Neural cell (in vitro differentiated cells): ENCODE measurements at regions not wholly inside any gene's neighbourhood (a gene's known extent, or its start where the extent isn't known, plus 50 kb on each side); places are given as distances from the start of the nearest gene placed in this dataset.

Experiments used
- H2AFZ ChIP-seq: fragments of 200-600, 300-800 bp; sonication (generic), shearing (Covaris generic); 2 replicates; pipeline ENCODE4 v1.6.0; 2014; ENCODE audit warnings: low read depth, mild to moderate bottlenecking, antibody characterized with exemption, low read length, moderate library complexity
- H3F3A ChIP-seq: fragments of 200-600 bp; shearing (Covaris generic); 2 replicates; pipeline ENCODE4 v1.6.1; 2016; ENCODE audit warnings: mild to moderate bottlenecking, moderate library complexity, mixed read lengths, antibody characterized with exemption, low read length; ENCODE audit not compliant: insufficient read depth, poor library complexity, severe bottlenecking
- H3K27ac ChIP-seq: fragments of 200-600, 300-800 bp; sonication (generic), shearing (Covaris generic); 2 replicates; pipeline ENCODE4 v1.5.1; 2014; ENCODE audit warnings: mild to moderate bottlenecking, low read length, moderate library complexity
- H3K27me3 ChIP-seq: fragments of 300-800, 200-600 bp; sonication (generic), shearing (Covaris generic); 2 replicates; pipeline ENCODE4 v1.6.0; 2014; ENCODE audit warnings: mild to moderate bottlenecking, low read depth, low read length, moderate library complexity; ENCODE audit not compliant: insufficient read depth
- H3K36me3 ChIP-seq: fragments of 300-800, 200-600 bp; sonication (generic), shearing (Covaris generic); 2 replicates; pipeline ENCODE4 v1.5.1; 2014; ENCODE audit warnings: mild to moderate bottlenecking, antibody characterized with exemption, low read length, moderate library complexity; ENCODE audit not compliant: insufficient read depth
- H3K4me2 ChIP-seq: fragments of 300-800, 200-600 bp; sonication (generic), shearing (Covaris generic); 2 replicates; pipeline ENCODE4 v1.6.0; 2014; ENCODE audit warnings: mild to moderate bottlenecking, low read length
- H3K4me3 ChIP-seq: fragments of 300-800, 200-600 bp; sonication (generic), shearing (Covaris generic); 2 replicates; pipeline ENCODE4 v1.5.1; 2014; ENCODE audit warnings: mild to moderate bottlenecking, low read length, moderate library complexity
- H3K79me2 ChIP-seq: fragments of 200-600 bp; shearing (Covaris generic); replicated peaks from 2 replicates; pipeline ENCODE4 v1.6.0; 2014; ENCODE audit warnings: mild to moderate bottlenecking, low read length, moderate library complexity; ENCODE audit not compliant: insufficient read depth
- H3K9ac ChIP-seq: fragments of 300-800, 200-600 bp; sonication (generic), shearing (Covaris generic); 2 replicates; pipeline ENCODE4 v1.6.1; 2016; ENCODE audit warnings: mild to moderate bottlenecking, low read length, mixed read lengths
- H3K9me2 ChIP-seq: fragments of 200-600 bp; shearing (Covaris generic); 2 replicates; pipeline ENCODE4 v1.6.1; 2016; ENCODE audit warnings: mild to moderate bottlenecking, low read length, mixed read lengths; ENCODE audit not compliant: insufficient read depth
- H3K9me3 ChIP-seq: fragments of 200-600, 300-800 bp; sonication (generic), shearing (Covaris generic); 2 replicates; pipeline ENCODE4 v1.6.1; 2016; ENCODE audit warnings: mild to moderate bottlenecking, mixed run types, low read length, moderate library complexity, mixed read lengths
- H4K20me1 ChIP-seq: fragments of 200-600 bp; shearing (Covaris generic); 2 replicates; pipeline ENCODE4 v1.6.1; 2016; ENCODE audit warnings: mild to moderate bottlenecking, mixed run types; ENCODE audit not compliant: insufficient read depth
- EP300 ChIP-seq: fragments of 450-650 bp; conservative IDR thresholded peaks from 2 replicates; pipeline ENCODE4 v1.6.1; 2014; ENCODE audit warnings: antibody characterized with exemption, mild to moderate bottlenecking, moderate library complexity; ENCODE audit not compliant: poor library complexity, severe bottlenecking
- EZH2 ChIP-seq: fragments of 200-600, 300-800 bp; shearing (Covaris generic), sonication (generic); IDR thresholded peaks from 2 replicates; pipeline ENCODE4 v1.6.1; 2014; ENCODE audit warnings: antibody characterized with exemption, low read length, borderline replicate concordance, mild to moderate bottlenecking; ENCODE audit not compliant: insufficient read depth, poor library complexity, severe bottlenecking
- MXI1 ChIP-seq: fragments of 450-650 bp; conservative IDR thresholded peaks from 2 replicates; pipeline ENCODE4 v1.6.1; 2014; ENCODE audit warnings: antibody characterized with exemption, mild to moderate bottlenecking; ENCODE audit not compliant: poor library complexity, severe bottlenecking
- POLR2AphosphoS5 ChIP-seq: IDR thresholded peaks from 2 replicates; pipeline ENCODE4 v1.6.1; 2012
- RAD21 ChIP-seq: fragments of 450-650 bp; conservative IDR thresholded peaks from 2 replicates; pipeline ENCODE4 v1.6.1; 2014; ENCODE audit warnings: antibody characterized with exemption, mild to moderate bottlenecking, moderate library complexity
- SMC3 ChIP-seq: fragments of 450-650 bp; conservative IDR thresholded peaks from 2 replicates; pipeline ENCODE4 v1.6.1; 2014; ENCODE audit warnings: antibody characterized with exemption, mild to moderate bottlenecking, moderate library complexity; ENCODE audit not compliant: poor library complexity
- TAF1 ChIP-seq: IDR thresholded peaks from 2 replicates; pipeline ENCODE4 v1.6.1; 2012; ENCODE audit warnings: low read depth
- TF ChIP-seq, protein P1 (sequence below): IDR thresholded peaks from 2 replicates; pipeline ENCODE4 v1.6.1; 2012; ENCODE audit warnings: borderline replicate concordance
- TF ChIP-seq, protein P2 (sequence below): fragments of 450-650 bp; IDR thresholded peaks from 2 replicates; pipeline ENCODE4 v1.5.1; 2014; ENCODE audit warnings: antibody characterized with exemption, mild to moderate bottlenecking, moderate library complexity; ENCODE audit not compliant: poor library complexity, severe bottlenecking

GRCh38 chr14:42023452-42023851 lies 416.8 kb downstream of the LRFN5 start:
- no peaks in the 10 kb centered on the region for H3K79me2 ChIP-seq
- H3K4me3 ChIP-seq, result no peak overlapping the region
- no peaks in the 10 kb centered on the region for H3K9me3 ChIP-seq
- no peak for TF ChIP-seq RAD21
- TF ChIP-seq MXI1, result no peak
- TF ChIP-seq, protein P1, sequence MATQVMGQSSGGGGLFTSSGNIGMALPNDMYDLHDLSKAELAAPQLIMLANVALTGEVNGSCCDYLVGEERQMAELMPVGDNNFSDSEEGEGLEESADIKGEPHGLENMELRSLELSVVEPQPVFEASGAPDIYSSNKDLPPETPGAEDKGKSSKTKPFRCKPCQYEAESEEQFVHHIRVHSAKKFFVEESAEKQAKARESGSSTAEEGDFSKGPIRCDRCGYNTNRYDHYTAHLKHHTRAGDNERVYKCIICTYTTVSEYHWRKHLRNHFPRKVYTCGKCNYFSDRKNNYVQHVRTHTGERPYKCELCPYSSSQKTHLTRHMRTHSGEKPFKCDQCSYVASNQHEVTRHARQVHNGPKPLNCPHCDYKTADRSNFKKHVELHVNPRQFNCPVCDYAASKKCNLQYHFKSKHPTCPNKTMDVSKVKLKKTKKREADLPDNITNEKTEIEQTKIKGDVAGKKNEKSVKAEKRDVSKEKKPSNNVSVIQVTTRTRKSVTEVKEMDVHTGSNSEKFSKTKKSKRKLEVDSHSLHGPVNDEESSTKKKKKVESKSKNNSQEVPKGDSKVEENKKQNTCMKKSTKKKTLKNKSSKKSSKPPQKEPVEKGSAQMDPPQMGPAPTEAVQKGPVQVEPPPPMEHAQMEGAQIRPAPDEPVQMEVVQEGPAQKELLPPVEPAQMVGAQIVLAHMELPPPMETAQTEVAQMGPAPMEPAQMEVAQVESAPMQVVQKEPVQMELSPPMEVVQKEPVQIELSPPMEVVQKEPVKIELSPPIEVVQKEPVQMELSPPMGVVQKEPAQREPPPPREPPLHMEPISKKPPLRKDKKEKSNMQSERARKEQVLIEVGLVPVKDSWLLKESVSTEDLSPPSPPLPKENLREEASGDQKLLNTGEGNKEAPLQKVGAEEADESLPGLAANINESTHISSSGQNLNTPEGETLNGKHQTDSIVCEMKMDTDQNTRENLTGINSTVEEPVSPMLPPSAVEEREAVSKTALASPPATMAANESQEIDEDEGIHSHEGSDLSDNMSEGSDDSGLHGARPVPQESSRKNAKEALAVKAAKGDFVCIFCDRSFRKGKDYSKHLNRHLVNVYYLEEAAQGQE, result no peak
- no peaks in the 10 kb centered on the region for H3K9me2 ChIP-seq
- H3K27me3 ChIP-seq, result no peaks in the 10 kb centered on the region
- H4K20me1 ChIP-seq, result no peaks in the 10 kb centered on the region
- no peak overlapping the region for H3K4me2 ChIP-seq
- H3F3A ChIP-seq, result peaks cover 4% of the 10 kb centered on the region
- no peak overlapping the region for H3K9ac ChIP-seq
- no peak overlapping the region for H2AFZ ChIP-seq
- no peaks in the 10 kb centered on the region for H3K36me3 ChIP-seq
- H3K27ac ChIP-seq, result no peak overlapping the region

DNA sequence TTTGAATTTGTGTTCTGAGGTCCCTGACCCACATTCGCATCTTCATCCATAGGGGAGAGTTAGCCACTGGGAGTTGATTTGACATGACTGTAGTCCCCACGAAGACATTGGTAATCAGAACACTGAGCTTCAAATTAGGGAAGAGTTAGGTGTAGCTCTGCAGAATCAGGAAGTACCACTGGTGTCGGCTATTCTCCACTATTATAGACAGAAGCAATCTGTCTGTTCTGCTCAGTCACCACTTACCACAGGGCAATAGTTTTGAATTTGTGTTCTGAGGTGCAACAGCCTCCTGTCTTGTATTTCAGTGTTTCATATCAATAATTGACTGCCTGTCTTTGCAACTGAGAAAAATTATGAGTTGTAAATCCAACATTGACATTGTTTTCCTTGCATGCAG lies 407.6 kb downstream of the LRFN5 start:
- Histone ChIP-seq H3K4me3 (no peak overlapping the region), H3K4me2 (no peak overlapping the region), H4K20me1 (no peaks in the 10 kb centered on the region), H2AFZ (no peak overlapping the region), H3K36me3 (no peaks in the 10 kb centered on the region), H3K9ac (no peak overlapping the region), H3K27me3 (no peaks in the 10 kb centered on the region), H3K79me2 (no peaks in the 10 kb centered on the region), H3F3A (no peaks in the 10 kb centered on the region), H3K9me3 (no peaks in the 10 kb centered on the region), H3K9me2 (no peaks in the 10 kb centered on the region), H3K27ac (no peak overlapping the region)
- TF ChIP-seq, protein P1, result no peak
- TF ChIP-seq TAF1, result no peak
- TF ChIP-seq, protein P2, sequence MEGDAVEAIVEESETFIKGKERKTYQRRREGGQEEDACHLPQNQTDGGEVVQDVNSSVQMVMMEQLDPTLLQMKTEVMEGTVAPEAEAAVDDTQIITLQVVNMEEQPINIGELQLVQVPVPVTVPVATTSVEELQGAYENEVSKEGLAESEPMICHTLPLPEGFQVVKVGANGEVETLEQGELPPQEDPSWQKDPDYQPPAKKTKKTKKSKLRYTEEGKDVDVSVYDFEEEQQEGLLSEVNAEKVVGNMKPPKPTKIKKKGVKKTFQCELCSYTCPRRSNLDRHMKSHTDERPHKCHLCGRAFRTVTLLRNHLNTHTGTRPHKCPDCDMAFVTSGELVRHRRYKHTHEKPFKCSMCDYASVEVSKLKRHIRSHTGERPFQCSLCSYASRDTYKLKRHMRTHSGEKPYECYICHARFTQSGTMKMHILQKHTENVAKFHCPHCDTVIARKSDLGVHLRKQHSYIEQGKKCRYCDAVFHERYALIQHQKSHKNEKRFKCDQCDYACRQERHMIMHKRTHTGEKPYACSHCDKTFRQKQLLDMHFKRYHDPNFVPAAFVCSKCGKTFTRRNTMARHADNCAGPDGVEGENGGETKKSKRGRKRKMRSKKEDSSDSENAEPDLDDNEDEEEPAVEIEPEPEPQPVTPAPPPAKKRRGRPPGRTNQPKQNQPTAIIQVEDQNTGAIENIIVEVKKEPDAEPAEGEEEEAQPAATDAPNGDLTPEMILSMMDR, result no peak
- no peak for TF ChIP-seq SMC3
- TF ChIP-seq EP300, result no peak
- no peak for TF ChIP-seq EZH2
- TF ChIP-seq MXI1, result no peak
- no peak for TF ChIP-seq POLR2AphosphoS5
- no peak for TF ChIP-seq RAD21
